ENCODE measurements at regions not wholly inside any gene's neighbourhood (a gene's known extent, or its start where the extent isn't known, plus 50 kb on each side); places are given as distances from the start of the nearest gene placed in this dataset.
"Not testable (repeated sequence)": the region's sequence is repeated elsewhere in the genome, so short reads cannot be mapped to it uniquely, and the experiment has no call there.

- TF ChIP-seq CTCF, EP300 (IDR thresholded peaks at IDR 0.05): not testable (repeated sequence)
Measured at GRCh38 chr13:67383109-67383757, 153.1 kb upstream of the PCDH9 start.

Data from upper lobe of left lung (tissue), 4 donors.